ENCODE measurements at regions not wholly inside any gene's neighbourhood (a gene's known extent, or its start where the extent isn't known, plus 50 kb on each side); places are given as distances from the start of the nearest gene placed in this dataset.

GRCh38 chr3:177961784-177962183 lies 574.5 kb upstream of the KCNMB2 start:
- no peak for DNase-seq (ENCODE audit: low spot score)
- TF ChIP-seq CTCF (IDR thresholded peaks at IDR 0.05; ENCODE audit: extremely low read depth, missing control alignments) = no peak

DNA sequence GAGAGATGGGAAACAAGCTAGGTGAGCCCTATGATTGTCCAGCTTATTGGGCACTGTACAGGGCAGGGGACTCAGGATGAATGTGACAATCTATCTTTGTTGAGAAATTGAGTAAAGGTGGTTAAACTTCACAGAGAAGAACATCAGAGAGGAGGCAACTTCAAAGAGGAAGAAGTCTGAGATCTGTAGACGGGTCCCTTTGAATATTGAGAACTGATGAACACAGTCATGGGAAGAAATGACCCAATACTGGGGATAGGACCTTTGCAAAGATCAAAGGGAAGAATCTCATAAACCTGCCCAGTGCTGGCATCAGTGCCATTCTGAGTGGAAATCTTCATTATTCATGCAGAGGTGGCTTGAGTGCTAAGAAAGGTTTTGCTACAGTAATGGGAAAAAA lies 569.7 kb upstream of the KCNMB2 start:
- TF ChIP-seq CTCF (IDR thresholded peaks at IDR 0.05; ENCODE audit: extremely low read depth, missing control alignments) = no peak

GRCh38 chr3:177968891-177969290 lies 567.3 kb upstream of the KCNMB2 start:
- TF ChIP-seq CTCF (IDR thresholded peaks at IDR 0.05; ENCODE audit: extremely low read depth, missing control alignments) = no peak
- no peak for DNase-seq (ENCODE audit: low spot score)

More for the DNA sequence above, 569.7 kb upstream of the KCNMB2 start:
- no peak for DNase-seq (ENCODE audit: low spot score)

GRCh38 chr3:177973241-177973840 lies 562.9 kb upstream of the KCNMB2 start:
- DNase-seq (ENCODE audit: low spot score) = no peak
- no peak for TF ChIP-seq CTCF (IDR thresholded peaks at IDR 0.05; ENCODE audit: extremely low read depth, missing control alignments)

DNA sequence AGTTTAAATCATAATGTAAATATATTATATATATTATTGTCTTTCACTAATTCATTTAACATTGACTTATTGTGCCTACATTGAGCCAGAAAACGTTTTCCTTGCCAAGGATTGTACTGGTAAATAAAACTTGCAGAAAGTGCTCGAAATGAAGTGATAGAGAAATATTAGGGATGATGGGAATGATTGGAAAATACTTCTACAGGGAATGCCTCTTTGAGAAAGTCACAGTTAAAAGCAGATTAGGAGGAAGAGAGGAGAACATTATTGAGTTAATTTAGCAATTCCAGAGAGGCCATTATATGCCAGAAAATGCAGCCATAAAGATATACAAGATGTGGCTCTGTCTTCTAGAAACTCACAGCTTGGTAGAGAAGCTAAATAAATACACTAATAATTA lies 560.0 kb upstream of the KCNMB2 start:
- DNase-seq (ENCODE audit: low spot score) = no peak
- no peak for TF ChIP-seq CTCF (IDR thresholded peaks at IDR 0.05; ENCODE audit: extremely low read depth, missing control alignments)

DNA sequence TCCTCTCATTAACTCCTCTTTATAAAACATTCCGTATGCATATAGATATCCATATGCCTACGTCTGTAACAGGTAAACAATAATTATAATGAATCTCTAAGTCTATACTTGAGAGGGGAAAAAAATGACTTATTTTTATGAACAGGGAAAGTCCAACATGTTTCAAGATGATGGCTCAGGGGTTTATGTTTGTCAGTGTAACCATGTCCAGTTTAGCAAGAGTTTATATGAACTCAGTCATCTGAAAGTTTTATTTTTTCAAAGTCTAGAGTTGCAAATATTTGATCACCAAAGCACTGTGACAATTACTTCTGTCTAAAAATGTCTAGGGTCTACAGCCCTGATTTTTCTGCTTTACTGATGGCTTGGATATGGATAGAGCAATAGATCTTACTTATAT lies 559.4 kb upstream of the KCNMB2 start:
- no peak for DNase-seq (ENCODE audit: low spot score)
- no peak for TF ChIP-seq CTCF (IDR thresholded peaks at IDR 0.05; ENCODE audit: extremely low read depth, missing control alignments)

DNA sequence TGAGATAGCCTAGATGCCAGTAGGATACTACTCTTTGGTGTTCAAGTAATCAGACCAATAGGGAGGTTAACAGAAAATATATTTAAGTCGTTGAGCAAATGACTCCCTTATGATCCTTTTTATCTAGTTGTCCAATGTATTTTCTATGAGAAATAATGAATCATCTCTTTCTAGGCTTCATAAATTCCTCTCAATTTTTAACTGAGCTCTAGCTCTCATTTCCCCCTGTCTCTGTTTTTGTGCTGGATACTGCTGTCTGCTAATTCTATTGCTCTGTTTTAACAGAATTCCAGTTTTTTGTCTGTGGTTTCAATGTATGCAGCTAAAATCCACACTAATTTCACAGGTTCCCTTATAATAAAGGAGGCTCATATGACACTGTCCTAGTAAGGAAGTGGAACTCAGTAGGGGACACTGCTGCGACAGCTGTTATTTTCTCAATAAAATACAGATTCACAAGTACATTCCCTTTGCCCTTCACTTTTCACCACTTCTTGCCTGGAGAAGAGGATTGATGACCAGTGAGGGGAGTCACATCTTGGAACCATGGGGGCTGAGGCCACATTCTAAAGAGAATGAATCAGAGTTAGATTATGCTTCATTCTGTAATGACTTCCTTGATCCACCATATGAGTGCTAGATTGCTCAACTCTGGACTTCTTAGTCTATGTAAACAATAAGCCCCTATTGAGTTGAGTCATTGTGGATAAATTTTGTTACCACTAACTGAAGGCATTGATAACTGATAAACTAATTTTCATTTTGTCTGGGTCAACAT lies 558.7 kb upstream of the KCNMB2 start:
- no peak for DNase-seq (ENCODE audit: low spot score)
- TF ChIP-seq CTCF (IDR thresholded peaks at IDR 0.05; ENCODE audit: extremely low read depth, missing control alignments) = no peak
